ENCODE measurements at regions not wholly inside any gene's neighbourhood (a gene's known extent, or its start where the extent isn't known, plus 50 kb on each side); places are given as distances from the start of the nearest gene placed in this dataset.

DNA sequence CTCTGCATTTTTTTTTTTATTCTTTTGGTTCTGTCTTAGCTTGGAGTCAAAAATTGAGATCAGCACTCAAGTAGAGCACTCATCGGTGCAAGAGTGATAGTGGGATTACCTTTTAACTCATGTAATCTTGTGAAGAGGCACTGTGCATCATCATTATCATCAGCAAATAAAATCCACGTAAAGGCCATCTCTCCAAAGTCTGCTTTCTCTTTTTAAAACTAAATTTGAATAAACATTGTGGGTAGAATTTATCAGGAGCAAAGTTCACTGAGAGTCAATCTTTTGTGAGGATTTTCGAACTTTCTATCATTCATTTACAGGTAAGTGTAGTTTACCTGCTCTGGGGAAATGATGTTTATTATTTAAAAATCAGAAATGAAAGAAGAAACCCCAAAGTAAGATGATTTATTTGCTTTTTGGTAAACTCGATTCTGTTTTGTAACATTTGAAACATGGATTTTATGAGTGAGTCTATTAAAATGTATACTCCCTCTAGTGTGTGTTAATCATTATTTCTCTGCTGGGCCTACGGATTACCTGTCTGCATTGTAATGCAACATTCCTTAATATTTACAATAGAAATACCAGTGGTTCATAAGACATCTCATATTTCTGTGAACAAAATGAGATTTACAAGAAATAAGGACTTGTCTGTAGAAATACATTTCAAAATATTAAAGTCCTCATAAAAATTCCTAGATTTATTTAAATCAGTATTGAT lies 327.7 kb upstream of the NAALADL2 start:
- TF ChIP-seq EZH2phosphoT487 (IDR thresholded peaks at IDR 0.05) (no peak), EZH2 (IDR thresholded peaks at IDR 0.05) (no peak)
- TF ChIP-seq, protein P1, sequence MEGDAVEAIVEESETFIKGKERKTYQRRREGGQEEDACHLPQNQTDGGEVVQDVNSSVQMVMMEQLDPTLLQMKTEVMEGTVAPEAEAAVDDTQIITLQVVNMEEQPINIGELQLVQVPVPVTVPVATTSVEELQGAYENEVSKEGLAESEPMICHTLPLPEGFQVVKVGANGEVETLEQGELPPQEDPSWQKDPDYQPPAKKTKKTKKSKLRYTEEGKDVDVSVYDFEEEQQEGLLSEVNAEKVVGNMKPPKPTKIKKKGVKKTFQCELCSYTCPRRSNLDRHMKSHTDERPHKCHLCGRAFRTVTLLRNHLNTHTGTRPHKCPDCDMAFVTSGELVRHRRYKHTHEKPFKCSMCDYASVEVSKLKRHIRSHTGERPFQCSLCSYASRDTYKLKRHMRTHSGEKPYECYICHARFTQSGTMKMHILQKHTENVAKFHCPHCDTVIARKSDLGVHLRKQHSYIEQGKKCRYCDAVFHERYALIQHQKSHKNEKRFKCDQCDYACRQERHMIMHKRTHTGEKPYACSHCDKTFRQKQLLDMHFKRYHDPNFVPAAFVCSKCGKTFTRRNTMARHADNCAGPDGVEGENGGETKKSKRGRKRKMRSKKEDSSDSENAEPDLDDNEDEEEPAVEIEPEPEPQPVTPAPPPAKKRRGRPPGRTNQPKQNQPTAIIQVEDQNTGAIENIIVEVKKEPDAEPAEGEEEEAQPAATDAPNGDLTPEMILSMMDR (IDR thresholded peaks at IDR 0.05), result no peak
- H3F3A ChIP-seq (ENCODE audit: low read depth), result peaks cover 1% of the 10 kb centered on the region
- no peaks in the 10 kb centered on the region for H3K9me3 Mint-ChIP-seq

DNA sequence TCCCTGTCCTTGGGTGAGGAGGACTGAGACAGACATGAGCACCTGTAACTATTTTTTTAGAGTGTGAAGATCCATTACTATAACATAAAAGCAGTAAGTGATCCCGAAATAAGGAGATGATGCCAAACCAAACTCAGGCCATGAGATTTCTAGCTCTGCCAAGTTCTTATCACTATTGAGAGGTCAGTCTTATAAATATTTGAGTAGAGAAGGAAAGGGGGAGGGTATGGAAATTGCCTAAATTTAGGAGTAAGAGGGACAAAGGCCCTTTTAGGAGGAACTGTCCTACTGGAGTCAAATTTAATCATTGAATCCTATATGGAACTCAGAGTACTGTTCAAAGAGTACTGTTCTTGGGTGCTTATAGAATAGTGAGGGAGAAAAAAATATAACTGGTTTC lies 326.9 kb upstream of the NAALADL2 start:
- Histone ChIP-seq H3K4me1 (peaks cover 17% of the 10 kb centered on the region), H3K36me3 (no peaks in the 10 kb centered on the region), H3K4me3 (no peak overlapping the region), H3K27ac (no peak overlapping the region), H4K20me1 (ENCODE audit: low read depth) (no peaks in the 10 kb centered on the region), H3K27me3 (no peaks in the 10 kb centered on the region), H3K9me3 (ENCODE audit: low read depth) (no peaks in the 10 kb centered on the region), H3K79me2 (ENCODE audit: low read depth) (no peaks in the 10 kb centered on the region), H3K9ac (no peak overlapping the region), H3F3A (ENCODE audit: low read depth) (peaks cover 9% of the 10 kb centered on the region), H2AFZ (replicated peaks) (no peak overlapping the region), H3K4me2 (no peak overlapping the region)
- no peaks in the 10 kb centered on the region for H3K9me3 Mint-ChIP-seq
- no peaks in the 10 kb centered on the region for H3K36me3 Mint-ChIP-seq
- no peaks in the 10 kb centered on the region for H3K27me3 Mint-ChIP-seq (ENCODE audit: insufficient read depth, low read depth)
- peaks cover 7% of the 10 kb centered on the region for H3K4me1 Mint-ChIP-seq
- no peak for DNase-seq (ENCODE audit: low spot score)
- no peak overlapping the region for H3K27ac Mint-ChIP-seq
- no peak overlapping the region for H3K4me3 Mint-ChIP-seq
- TF ChIP-seq EZH2phosphoT487 (IDR thresholded peaks at IDR 0.05), result no peak
- no peak for TF ChIP-seq EZH2 (IDR thresholded peaks at IDR 0.05)

More for the DNA sequence above, 327.7 kb upstream of the NAALADL2 start:
- Histone ChIP-seq H3K4me2 (no peak overlapping the region), H2AFZ (replicated peaks) (no peak overlapping the region), H3K27me3 (no peaks in the 10 kb centered on the region), H3K79me2 (ENCODE audit: low read depth) (no peaks in the 10 kb centered on the region), H3K27ac (no peak overlapping the region), H3K9ac (no peak overlapping the region), H3K9me3 (ENCODE audit: low read depth) (no peaks in the 10 kb centered on the region), H3K36me3 (no peaks in the 10 kb centered on the region), H4K20me1 (ENCODE audit: low read depth) (no peaks in the 10 kb centered on the region), H3K4me1 (peaks cover 9% of the 10 kb centered on the region), H3K4me3 (no peak overlapping the region)
- Mint-ChIP-seq H3K27me3 (ENCODE audit: insufficient read depth, low read depth) (no peaks in the 10 kb centered on the region), H3K4me3 (no peak overlapping the region), H3K4me1 (peaks cover 5% of the 10 kb centered on the region), H3K27ac (no peak overlapping the region), H3K36me3 (no peaks in the 10 kb centered on the region)
- DNase-seq (ENCODE audit: low spot score), result no peak

DNA sequence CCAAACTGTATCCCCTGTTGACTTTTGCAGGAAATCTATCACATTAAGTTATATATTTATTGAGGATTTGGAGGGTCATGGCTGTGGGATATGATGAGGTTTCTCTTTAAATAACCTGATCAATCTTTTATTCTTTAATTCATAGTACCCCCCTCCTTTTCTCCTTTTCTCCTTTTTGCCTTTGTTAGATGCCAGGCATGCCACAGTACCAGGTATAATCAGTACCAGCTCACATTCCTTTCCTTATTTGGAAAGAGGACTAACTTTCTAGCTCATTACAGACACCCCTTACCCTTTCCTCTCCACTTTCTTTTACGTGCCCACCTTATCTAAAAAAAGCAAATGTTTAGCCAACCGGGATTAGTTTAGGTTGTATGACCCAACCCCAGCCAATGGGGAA lies 326.4 kb upstream of the NAALADL2 start:
- Histone ChIP-seq H3K4me1 (peaks cover 23% of the 10 kb centered on the region), H4K20me1 (ENCODE audit: low read depth) (no peaks in the 10 kb centered on the region), H3K4me2 (no peak overlapping the region), H3K27ac (no peak overlapping the region), H3K27me3 (no peaks in the 10 kb centered on the region), H3K9me3 (ENCODE audit: low read depth) (no peaks in the 10 kb centered on the region), H3F3A (ENCODE audit: low read depth) (peaks cover 15% of the 10 kb centered on the region), H3K79me2 (ENCODE audit: low read depth) (no peaks in the 10 kb centered on the region), H3K36me3 (no peaks in the 10 kb centered on the region), H3K9ac (no peak overlapping the region), H2AFZ (replicated peaks) (no peak overlapping the region), H3K4me3 (no peak overlapping the region)
- Mint-ChIP-seq H3K27me3 (ENCODE audit: insufficient read depth, low read depth) (no peaks in the 10 kb centered on the region), H3K4me1 (peaks cover 10% of the 10 kb centered on the region), H3K27ac (no peak overlapping the region), H3K4me3 (no peak overlapping the region), H3K36me3 (no peaks in the 10 kb centered on the region), H3K9me3 (no peaks in the 10 kb centered on the region)
- TF ChIP-seq EZH2phosphoT487 (IDR thresholded peaks at IDR 0.05), result no peak
- no peak for TF ChIP-seq EZH2 (IDR thresholded peaks at IDR 0.05)
- TF ChIP-seq, protein P1 (IDR thresholded peaks at IDR 0.05), result no peak
- no peak for DNase-seq (ENCODE audit: low spot score)

DNA sequence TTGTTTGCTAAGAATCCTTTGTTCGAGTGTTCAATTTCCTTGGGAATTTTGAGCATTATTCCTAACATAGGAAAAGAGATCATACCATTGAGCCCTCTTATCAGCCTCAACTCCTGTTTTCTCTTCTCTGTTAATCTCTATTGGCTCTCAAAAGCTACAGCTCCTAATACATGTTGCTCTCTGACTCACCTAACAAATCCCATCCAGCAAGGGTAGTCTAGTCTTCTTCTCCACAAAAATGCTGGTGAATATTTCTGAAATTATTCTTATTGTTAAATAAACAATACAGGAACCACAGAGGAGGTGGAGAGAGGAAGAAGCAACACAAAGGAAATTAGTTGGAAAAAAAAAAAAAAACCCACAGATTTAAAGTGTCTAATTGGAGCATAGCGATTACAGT lies 325.8 kb upstream of the NAALADL2 start:
- Histone ChIP-seq H3F3A (ENCODE audit: low read depth) (peaks cover 20% of the 10 kb centered on the region), H3K4me1 (peaks cover 28% of the 10 kb centered on the region), H3K9me3 (ENCODE audit: low read depth) (no peaks in the 10 kb centered on the region), H3K36me3 (no peaks in the 10 kb centered on the region), H3K4me2 (no peak overlapping the region), H3K4me3 (no peak overlapping the region), H4K20me1 (ENCODE audit: low read depth) (no peaks in the 10 kb centered on the region), H3K79me2 (ENCODE audit: low read depth) (no peaks in the 10 kb centered on the region), H3K27me3 (no peaks in the 10 kb centered on the region), H3K9ac (no peak overlapping the region), H3K27ac (no peak overlapping the region), H2AFZ (replicated peaks) (no peak overlapping the region)
- no peak overlapping the region for H3K27ac Mint-ChIP-seq
- H3K36me3 Mint-ChIP-seq, result no peaks in the 10 kb centered on the region
- H3K27me3 Mint-ChIP-seq (ENCODE audit: insufficient read depth, low read depth), result no peaks in the 10 kb centered on the region
- TF ChIP-seq, protein P1 (IDR thresholded peaks at IDR 0.05), result no peak
- TF ChIP-seq EZH2phosphoT487 (IDR thresholded peaks at IDR 0.05) (no peak), EZH2 (IDR thresholded peaks at IDR 0.05) (no peak)
- peaks cover 13% of the 10 kb centered on the region for H3K4me1 Mint-ChIP-seq
- no peak overlapping the region for H3K4me3 Mint-ChIP-seq
- no peaks in the 10 kb centered on the region for H3K9me3 Mint-ChIP-seq
- no peak for DNase-seq (ENCODE audit: low spot score)
